Right cardiac atrium (tissue), 5 donors: ENCODE measurements at regions not wholly inside any gene's neighbourhood (a gene's known extent, or its start where the extent isn't known, plus 50 kb on each side); places are given as distances from the start of the nearest gene placed in this dataset.
"Not testable (repeated sequence)": the region's sequence is repeated elsewhere in the genome, so short reads cannot be mapped to it uniquely, and the experiment has no call there.

Experiments
- ATAC-seq, 2 donors: fragments of 200-7000 bp; cut with Tn5 transposase; one replicate each; pipeline versions ENCODE4 v1.8.0 to v1.9.1; 2020; ENCODE audit warnings: moderate library complexity in 2 of 2, mild to moderate bottlenecking in 1 of 2
- DNase-seq, 3 donors: peaks; one replicate each; pipeline ENCODE4 v3.0.0-alpha.2; 2020
- H3K27ac ChIP-seq: one replicate; pipeline ENCODE4 v1.5.1; 2013; ENCODE audit warnings: mild to moderate bottlenecking, low read length, control low read depth, moderate library complexity
- H3K27me3 ChIP-seq: one replicate; pipeline ENCODE4 v1.6.1; 2013; ENCODE audit not compliant: control insufficient read depth, insufficient read depth
- H3K4me1 ChIP-seq: one replicate; pipeline ENCODE4 v1.6.1; 2013; ENCODE audit warnings: low read length; ENCODE audit not compliant: control insufficient read depth, insufficient read depth
- H3K4me3 ChIP-seq: one replicate; pipeline ENCODE4 v1.5.1; 2013; ENCODE audit warnings: low read length, control low read depth
- H3K9me3 ChIP-seq: one replicate; pipeline ENCODE4 v1.6.1; 2013; ENCODE audit warnings: low read length; ENCODE audit not compliant: control insufficient read depth
- whole genome bisulfite sequencing: extraction: QIAGEN DNeasy Blood & Tissue Kit; methylation state at CpG from one replicate; pipeline ENCODE4 v1.1.7; 2013; 5-methylcytosine and 5-hydroxymethylcytosine counted together
- intact Hi-C, 4 donors: fragments of 100-400 bp; cut with DNase I; formaldehyde crosslinking; loops; one replicate each; pipeline versions ENCODE4 v1.11.0 to v1.14.0; 2022 to 2023
- donor health status: healthy with polysubstance abuse.
- donor health status: DM: no; HTN: yes; CAD: no.
- donor health status: DM: no; HTN: no; CAD: no.
- donor health status: DM: no; HTN: yes; CAD: no; lungs with severe emphysema.
- donor health status: DM: yes; HTN: yes; CAD: no.

DNA sequence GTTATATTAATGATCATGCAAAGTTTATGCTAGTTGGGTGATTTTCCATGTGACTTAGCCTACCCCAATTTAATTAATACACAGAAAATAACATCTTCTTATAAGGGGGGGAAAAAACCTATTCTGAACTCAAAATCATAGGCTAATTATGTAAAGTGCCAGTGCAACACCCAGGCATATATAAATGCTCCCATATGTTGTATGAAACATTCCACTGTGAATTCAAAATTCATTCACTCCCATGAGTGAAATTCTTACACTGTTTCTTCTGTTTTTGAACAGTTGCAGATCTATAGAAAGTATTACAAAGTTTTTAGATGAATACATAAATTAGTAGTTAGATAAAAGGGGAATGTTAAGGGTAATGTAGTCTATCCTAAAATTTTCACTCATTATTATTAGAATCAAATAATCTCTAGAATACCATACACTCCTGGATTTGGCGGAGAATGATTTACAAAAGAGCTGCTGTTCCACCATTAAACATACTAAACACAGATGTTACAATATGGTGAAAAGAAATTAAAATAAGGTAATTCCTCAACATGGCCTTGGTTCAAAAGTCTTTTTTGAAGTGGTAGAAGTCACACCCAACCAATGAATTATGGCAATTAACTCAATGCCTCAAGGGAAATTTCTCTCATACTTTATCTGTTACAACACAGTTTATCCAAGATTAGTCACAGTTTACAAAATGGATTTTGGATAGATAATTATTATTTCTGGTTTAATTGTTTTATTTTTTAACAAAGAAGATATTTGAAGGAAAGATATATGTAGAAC lies 454.1 kb upstream of the FLRT2 start:
- intact Hi-C loops = no loop called here
- H3K9me3 ChIP-seq = no peaks in the 10 kb centered on the region
- ATAC-seq (no peak), DNase-seq (no peak)
- H3K27ac ChIP-seq = no peak overlapping the region
- WGBS = 100% methylated on average over 1 of the region's 1 CpG
- peaks cover 3% of the 10 kb centered on the region for H3K4me1 ChIP-seq
- H3K27me3 ChIP-seq = no peaks in the 10 kb centered on the region
- no peak overlapping the region for H3K4me3 ChIP-seq

DNA sequence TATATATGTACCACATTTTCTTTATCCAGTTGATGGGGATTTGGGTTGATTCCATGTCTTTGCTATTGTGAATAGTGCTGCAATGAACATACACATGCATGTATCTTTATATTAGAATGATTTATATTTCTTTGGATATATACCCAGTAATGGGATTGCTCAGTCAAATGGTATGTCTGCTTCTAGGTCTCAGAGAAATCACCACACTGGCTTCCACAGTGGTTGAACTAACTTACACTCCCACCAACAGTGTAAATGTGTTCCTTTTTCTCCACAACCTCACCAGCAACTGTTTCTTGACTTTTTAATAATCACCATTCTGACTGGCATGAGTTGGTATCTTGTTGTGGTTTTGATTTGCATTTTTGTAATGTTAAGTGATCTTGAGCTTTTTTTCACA lies 452.2 kb upstream of the FLRT2 start:
- H3K4me1 ChIP-seq, DNase-seq, H3K27ac ChIP-seq, H3K27me3 ChIP-seq, H3K4me3 ChIP-seq, H3K9me3 ChIP-seq, ATAC-seq, intact Hi-C loops: not testable (repeated sequence)

DNA sequence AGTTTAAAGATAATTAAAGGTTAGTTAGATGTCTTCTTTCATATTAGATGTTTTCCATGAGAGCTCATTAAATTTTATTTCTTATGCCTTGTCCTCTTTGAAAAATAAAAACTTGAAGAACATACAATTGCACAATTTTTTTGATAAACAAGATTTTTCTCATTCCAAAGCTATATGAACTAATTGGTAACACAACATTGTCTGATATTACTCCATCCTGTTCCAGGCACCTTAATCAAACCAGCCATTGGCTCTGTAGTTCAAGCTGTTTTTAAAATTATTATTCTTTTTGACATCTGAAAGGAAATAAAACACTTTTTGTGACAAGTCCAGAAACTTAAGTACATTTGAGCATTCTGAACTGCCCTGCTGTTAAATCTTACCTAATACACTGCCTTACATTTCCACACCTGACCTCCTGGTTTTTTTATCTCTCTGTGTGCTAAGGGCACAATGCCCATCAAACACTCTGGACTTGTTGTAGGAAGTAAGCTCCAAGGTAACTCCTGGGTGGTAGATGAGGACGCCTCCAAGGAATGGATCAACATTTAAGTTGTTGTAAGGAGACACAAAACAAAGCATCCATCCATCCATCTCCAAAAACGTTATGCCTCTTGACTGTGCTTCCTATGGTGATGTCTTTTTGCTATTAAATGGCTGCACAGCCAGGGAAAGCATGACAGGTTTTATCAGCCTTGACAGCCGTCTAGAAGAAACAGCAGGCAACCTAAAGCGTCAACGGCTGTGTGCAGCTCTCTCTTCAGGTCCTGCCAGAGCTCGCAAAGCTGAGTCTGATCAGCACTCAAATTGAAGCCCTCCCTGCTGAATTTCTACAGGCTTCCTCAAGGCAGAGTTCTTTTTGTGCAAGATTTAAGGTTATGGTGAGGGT lies 449.9 kb upstream of the FLRT2 start:
- intact Hi-C loops = no loop called here
- Histone ChIP-seq H3K27me3 (no peaks in the 10 kb centered on the region), H3K27ac (no peak overlapping the region), H3K4me1 (peaks cover 3% of the 10 kb centered on the region), H3K9me3 (no peaks in the 10 kb centered on the region), H3K4me3 (no peak overlapping the region)
- DNase-seq (no peak), ATAC-seq (no peak)
- 32% methylated on average over 6 of the region's 6 CpGs for WGBS

DNA sequence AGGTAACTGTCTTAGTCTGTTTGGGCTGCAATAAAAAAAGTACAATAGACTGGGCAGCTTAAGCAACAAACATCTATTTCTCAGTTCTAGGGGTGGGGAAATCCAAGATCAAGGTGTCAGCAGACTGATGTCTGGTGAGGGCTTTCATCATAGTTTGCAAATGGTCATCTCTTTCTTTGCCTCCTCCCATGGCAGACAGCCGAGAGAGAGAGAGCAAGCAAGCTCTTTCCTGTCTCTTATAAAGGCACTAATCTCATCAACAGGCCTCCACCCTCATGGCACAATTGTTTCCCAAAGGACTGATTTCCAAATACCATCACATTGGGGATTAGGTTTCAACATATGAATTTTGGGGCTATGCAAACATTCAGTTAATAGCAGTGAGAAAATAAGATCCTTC lies 445.6 kb upstream of the FLRT2 start:
- Histone ChIP-seq H3K27me3 (no peaks in the 10 kb centered on the region), H3K27ac (no peak overlapping the region), H3K9me3 (no peaks in the 10 kb centered on the region), H3K4me1 (peaks cover 3% of the 10 kb centered on the region), H3K4me3 (no peak overlapping the region)
- intact Hi-C loops = no loop called here
- whole genome bisulfite sequencing = 63% methylated on average over 1 of the region's 1 CpG
- DNase-seq = no peak
- ATAC-seq = no peak

DNA sequence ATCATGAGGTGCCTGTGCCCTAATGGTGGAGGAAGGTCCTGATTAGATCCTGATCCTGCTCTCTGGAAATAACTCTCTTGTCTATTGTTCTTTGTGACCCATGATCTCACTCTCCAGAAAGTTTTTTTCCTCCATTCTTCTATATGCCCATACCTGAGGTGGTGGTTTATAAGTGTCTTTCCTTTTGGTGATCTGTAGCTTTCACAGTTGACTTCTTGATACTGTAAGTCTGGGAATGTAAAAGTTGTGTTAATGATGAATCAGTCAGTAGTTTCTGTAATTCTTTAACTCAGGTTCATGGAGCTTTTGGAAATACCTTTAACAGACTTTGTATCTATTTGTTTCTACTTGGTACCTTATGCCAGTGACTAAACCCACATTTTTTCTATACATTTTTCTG lies 444.0 kb upstream of the FLRT2 start:
- ATAC-seq (no peak), DNase-seq (no peak)
- no peak overlapping the region for H3K27ac ChIP-seq
- intact Hi-C loops = no loop called here
- no peaks in the 10 kb centered on the region for H3K4me1 ChIP-seq
- no peaks in the 10 kb centered on the region for H3K27me3 ChIP-seq
- no peaks in the 10 kb centered on the region for H3K9me3 ChIP-seq
- H3K4me3 ChIP-seq = no peak overlapping the region

DNA sequence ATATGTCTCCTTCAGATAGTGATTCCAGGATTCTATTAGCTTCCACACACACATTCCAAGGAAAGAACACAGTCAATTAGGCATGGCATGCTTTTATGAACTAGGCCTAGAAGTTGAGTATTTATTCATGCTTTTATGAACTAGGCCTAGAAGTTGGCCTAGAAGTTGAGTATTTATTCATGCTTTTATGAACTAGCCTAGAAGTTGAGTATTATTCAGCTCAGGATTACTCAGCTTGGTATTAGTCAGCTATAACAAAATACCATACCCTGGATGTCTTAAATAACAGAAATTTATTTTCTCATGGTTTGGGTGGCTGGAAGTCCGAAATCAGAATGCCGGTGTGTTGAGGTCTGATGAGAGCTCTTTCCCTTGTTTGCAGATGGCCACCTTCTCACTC lies 442.7 kb upstream of the FLRT2 start:
- 70% methylated on average over 2 of the region's 2 CpGs for WGBS
- Histone ChIP-seq H3K4me3 (no peak overlapping the region), H3K27me3 (no peaks in the 10 kb centered on the region), H3K27ac (no peak overlapping the region), H3K9me3 (no peaks in the 10 kb centered on the region), H3K4me1 (no peaks in the 10 kb centered on the region)
- no peak for DNase-seq
- ATAC-seq = no peak
- intact Hi-C loops = no loop called here

DNA sequence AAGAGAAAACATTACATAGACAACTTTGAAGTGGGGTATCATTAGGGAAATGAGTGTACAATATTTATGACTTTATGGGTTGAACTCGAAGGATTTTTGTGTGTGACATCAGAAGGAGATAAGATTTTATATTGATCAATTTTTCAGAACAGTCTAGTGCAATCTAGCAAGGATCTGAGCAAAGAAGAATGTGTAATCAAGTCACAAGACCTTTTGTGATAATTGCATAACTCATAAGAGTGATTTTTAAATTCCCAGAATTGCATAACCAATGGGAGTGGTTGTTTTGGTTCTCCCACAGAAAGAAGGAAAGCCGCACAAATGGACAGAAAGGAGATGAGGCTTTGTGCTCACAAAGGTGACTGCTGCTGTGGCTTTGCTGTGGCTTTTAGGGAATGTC lies 441.8 kb upstream of the FLRT2 start:
- DNase-seq = no peak
- intact Hi-C loops = no loop called here
- WGBS = 85% methylated on average over 2 of the region's 2 CpGs
- Histone ChIP-seq H3K9me3 (no peaks in the 10 kb centered on the region), H3K27me3 (no peaks in the 10 kb centered on the region), H3K4me3 (no peak overlapping the region), H3K27ac (no peak overlapping the region), H3K4me1 (no peaks in the 10 kb centered on the region)
- ATAC-seq = no peak

DNA sequence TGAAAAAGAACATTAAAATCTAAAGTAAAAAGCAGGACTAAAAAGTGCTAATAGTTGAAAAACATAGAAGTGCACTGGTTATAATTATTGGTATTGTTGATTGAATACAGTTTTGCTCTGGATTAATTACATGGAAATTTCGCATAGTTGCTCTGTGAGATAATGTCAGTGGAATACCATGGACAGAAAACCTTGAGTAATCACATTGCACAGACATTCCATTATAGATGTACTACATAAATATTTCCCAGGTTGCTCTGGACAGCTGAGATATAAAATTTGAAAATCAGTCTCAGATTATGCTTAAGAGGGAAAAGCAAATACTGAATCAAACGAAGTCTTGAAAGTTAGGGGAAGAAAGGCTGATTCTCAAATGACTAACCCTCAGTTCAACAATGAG lies 439.3 kb upstream of the FLRT2 start:
- DNase-seq (no peak), ATAC-seq (no peak)
- no peaks in the 10 kb centered on the region for H3K9me3 ChIP-seq
- no peak overlapping the region for H3K27ac ChIP-seq
- intact Hi-C loops = no loop called here
- no peaks in the 10 kb centered on the region for H3K4me1 ChIP-seq
- WGBS = 73% methylated on average over 2 of the region's 2 CpGs
- H3K27me3 ChIP-seq = no peaks in the 10 kb centered on the region
- H3K4me3 ChIP-seq = no peak overlapping the region

DNA sequence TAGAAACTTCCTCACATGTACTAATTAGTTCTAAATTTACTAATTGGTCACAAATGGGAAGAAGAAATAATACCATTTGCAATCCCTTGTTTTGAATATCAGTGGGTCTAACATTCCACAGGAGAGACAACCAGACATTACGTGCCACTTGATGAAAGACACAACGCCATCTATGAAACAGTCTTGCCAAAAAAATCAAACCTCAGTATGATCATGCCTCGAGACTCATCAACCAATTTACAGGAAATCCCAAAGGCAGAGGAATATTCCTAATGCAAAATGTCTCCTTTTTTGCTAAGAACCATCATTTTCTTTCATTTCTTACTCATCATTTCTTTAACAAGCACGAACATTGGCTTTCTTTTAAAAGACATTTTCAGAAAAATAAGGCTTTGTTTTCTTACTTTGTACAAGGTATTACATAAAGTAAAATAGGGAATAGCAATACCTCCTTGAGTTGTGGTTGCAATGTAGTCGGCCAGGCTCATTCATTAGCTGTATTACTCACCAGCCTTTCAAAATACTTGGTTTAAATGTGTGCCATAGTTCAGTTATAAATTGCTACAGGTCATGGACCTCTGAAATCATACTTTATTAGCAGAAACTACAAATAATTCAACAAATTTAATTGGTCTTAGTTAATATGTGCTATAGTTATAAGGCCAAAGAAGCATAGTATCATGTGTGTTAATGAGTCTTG lies 436.2 kb upstream of the FLRT2 start:
- H3K4me3 ChIP-seq = no peak overlapping the region
- no peaks in the 10 kb centered on the region for H3K9me3 ChIP-seq
- DNase-seq = no peak
- no peak overlapping the region for H3K27ac ChIP-seq
- 88% methylated on average over 5 of the region's 5 CpGs for WGBS
- ATAC-seq = no peak
- intact Hi-C loops = no loop called here
- H3K27me3 ChIP-seq = no peaks in the 10 kb centered on the region
- H3K4me1 ChIP-seq = no peaks in the 10 kb centered on the region

DNA sequence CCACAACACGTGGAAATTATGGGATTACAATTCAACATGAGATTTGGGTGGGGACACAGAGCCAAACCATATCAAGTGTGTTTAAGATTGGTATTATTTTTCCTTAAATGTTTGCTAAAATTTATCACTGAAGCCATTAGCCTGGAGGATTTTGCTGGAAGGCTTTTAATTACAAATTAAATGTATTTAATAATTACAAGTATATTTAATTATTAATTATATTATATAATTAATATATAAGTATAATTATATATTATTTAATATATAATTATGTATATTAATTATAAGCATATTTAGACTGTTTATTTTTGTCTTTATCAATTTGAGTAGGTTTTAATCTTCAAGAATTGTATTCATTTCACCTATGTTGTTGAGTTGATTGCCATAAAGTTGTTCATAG lies 427.4 kb upstream of the FLRT2 start:
- no peaks in the 10 kb centered on the region for H3K27me3 ChIP-seq
- H3K27ac ChIP-seq = no peak overlapping the region
- DNase-seq (no peak), ATAC-seq (no peak)
- no peaks in the 10 kb centered on the region for H3K9me3 ChIP-seq
- H3K4me1 ChIP-seq = no peaks in the 10 kb centered on the region
- WGBS = 77% methylated on average over 1 of the region's 1 CpG
- H3K4me3 ChIP-seq = no peak overlapping the region
- intact Hi-C loops = no loop called here

DNA sequence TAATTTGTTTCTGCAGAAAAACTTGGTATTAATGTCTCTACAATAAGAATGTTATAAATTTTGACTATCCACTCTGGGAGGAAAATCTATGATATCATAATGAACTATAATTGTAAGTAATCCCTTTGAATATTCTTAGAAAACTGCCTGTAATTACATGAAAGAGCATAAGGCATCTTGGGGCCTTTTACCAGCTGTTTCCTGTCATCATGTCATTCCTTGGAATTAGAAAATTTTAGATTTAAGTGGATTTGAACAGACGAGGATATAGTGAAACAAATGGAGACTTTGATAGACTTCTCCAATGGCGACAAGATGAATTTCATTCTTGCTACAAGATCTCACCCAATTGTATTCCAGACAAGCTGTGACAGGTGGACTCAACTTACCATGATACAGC lies 423.4 kb upstream of the FLRT2 start:
- intact Hi-C loops = no loop called here
- no peak overlapping the region for H3K4me3 ChIP-seq
- no peaks in the 10 kb centered on the region for H3K27me3 ChIP-seq
- H3K9me3 ChIP-seq = no peaks in the 10 kb centered on the region
- DNase-seq = no peak
- no peak overlapping the region for H3K27ac ChIP-seq
- ATAC-seq = no peak
- no peaks in the 10 kb centered on the region for H3K4me1 ChIP-seq
- 69% methylated on average over 2 of the region's 2 CpGs for WGBS
